HL-60 (cell line): ENCODE measurements at regions not wholly inside any gene's neighbourhood (a gene's known extent, or its start where the extent isn't known, plus 50 kb on each side); places are given as distances from the start of the nearest gene placed in this dataset.

ENCODE experiments used
- DNase-seq, 2 experiments: peaks; one replicate each; pipeline ENCODE4 v3.0.0-alpha.2; 2010 to 2020; ENCODE audit warnings: low read depth in 1 of 2, low spot score in 1 of 2
- H3K27ac ChIP-seq: fragments of 250-450 bp; sonication (Bioruptor Pico); replicated peaks from 2 replicates; pipeline ENCODE4 v1.5.1; 2020; ENCODE audit warnings: mild to moderate bottlenecking, moderate library complexity
- H3K27me3 ChIP-seq: fragments of 250-450 bp; sonication (Bioruptor Pico); 2 replicates; pipeline ENCODE4 v1.5.1; 2021; ENCODE audit warnings: mild to moderate bottlenecking, moderate library complexity; ENCODE audit not compliant: insufficient read depth, poor library complexity, severe bottlenecking
- H3K4me3 ChIP-seq: replicated peaks from 2 replicates; pipeline ENCODE4 v1.5.1; 2011; ENCODE audit warnings: mild to moderate bottlenecking, control low read depth, low read length; ENCODE audit not compliant: insufficient read depth
- GABPA ChIP-seq: IDR thresholded peaks from 2 replicates; pipeline ENCODE4 v1.6.1; 2012; ENCODE audit warnings: low read depth
- POLR2AphosphoS5 ChIP-seq: IDR thresholded peaks from 2 replicates; pipeline ENCODE4 v1.6.1; 2012; ENCODE audit warnings: low read depth
- REST ChIP-seq: IDR thresholded peaks from 2 replicates; pipeline ENCODE4 v1.6.1; 2012; ENCODE audit warnings: low read depth; ENCODE audit not compliant: insufficient replicate concordance
- SPI1 ChIP-seq: IDR thresholded peaks from 2 replicates; pipeline ENCODE4 v1.6.1; 2012; ENCODE audit warnings: low read depth, mild to moderate bottlenecking, borderline replicate concordance
- TF ChIP-seq, protein P1 (sequence below): IDR thresholded peaks from one replicate; pipeline ENCODE4 v1.5.1; 2011; ENCODE audit warnings: low read length, control low read depth, inconsistent platforms; ENCODE audit not compliant: insufficient read depth

DNA sequence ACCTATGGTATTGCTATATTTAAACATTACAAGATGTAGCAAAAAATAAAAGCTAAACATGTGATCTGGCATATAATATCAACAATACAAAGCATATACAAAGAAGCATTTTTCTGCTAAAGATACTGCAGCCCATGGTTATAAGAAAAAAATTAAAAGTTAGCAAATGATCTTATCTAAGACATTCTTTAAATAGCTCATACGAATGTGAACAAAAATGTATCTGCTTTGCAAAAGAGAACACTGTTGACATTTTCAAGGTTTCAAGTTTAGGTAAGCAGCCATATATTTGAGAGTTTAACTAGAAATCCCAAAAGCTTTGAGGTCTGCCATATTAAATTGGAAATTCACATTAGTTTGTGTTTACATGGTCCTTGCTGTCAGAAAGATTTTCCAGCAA lies 301.0 kb upstream of the SLC39A10 start:
- Histone ChIP-seq H3K27me3 (no peaks in the 10 kb centered on the region), H3K27ac (no peak overlapping the region), H3K4me3 (no peak overlapping the region)
- no peak for TF ChIP-seq POLR2AphosphoS5
- DNase-seq: no peak

GRCh38 chr2:195352581-195352980 lies 304.4 kb upstream of the SLC39A10 start:
- TF ChIP-seq GABPA (no peak), POLR2AphosphoS5 (no peak), REST (no peak), SPI1 (no peak)
- TF ChIP-seq, protein P1, sequence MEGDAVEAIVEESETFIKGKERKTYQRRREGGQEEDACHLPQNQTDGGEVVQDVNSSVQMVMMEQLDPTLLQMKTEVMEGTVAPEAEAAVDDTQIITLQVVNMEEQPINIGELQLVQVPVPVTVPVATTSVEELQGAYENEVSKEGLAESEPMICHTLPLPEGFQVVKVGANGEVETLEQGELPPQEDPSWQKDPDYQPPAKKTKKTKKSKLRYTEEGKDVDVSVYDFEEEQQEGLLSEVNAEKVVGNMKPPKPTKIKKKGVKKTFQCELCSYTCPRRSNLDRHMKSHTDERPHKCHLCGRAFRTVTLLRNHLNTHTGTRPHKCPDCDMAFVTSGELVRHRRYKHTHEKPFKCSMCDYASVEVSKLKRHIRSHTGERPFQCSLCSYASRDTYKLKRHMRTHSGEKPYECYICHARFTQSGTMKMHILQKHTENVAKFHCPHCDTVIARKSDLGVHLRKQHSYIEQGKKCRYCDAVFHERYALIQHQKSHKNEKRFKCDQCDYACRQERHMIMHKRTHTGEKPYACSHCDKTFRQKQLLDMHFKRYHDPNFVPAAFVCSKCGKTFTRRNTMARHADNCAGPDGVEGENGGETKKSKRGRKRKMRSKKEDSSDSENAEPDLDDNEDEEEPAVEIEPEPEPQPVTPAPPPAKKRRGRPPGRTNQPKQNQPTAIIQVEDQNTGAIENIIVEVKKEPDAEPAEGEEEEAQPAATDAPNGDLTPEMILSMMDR: no peak
- Histone ChIP-seq H3K27me3 (no peaks in the 10 kb centered on the region), H3K4me3 (no peak overlapping the region), H3K27ac (peak overlapping the region; percentile 59)
- peak; percentile 45 to 56 for DNase-seq

DNA sequence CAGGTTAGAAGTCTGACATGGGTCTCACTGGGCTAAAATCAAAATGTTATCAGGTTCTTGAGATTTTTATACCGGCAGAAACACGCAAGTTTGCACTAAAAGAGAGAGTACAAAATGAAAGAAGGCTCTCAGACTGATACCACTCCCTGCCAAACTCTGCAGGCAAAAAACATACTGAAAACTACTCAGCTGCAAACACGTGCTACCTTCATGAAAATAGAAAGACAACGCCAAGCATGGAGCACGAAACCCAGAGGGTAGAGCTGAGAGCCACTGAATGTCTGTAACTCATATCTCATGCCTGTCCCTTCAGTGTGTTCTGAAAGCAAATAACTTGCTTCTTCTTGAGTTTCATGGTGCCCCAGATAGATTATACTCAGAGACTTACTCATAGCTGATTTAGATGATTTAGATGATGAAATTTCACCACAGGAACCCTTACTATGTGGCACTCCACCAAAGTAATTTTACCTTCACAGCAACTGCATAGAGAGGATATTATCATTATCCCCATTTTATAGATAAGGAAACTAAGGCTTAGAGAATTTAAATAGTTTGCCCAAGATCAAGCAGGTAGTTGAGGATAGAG lies 313.0 kb upstream of the SLC39A10 start:
- DNase-seq: no peak
- Histone ChIP-seq H3K27me3 (no peaks in the 10 kb centered on the region), H3K4me3 (no peak overlapping the region), H3K27ac (no peak overlapping the region)
- no peak for TF ChIP-seq GABPA
- TF ChIP-seq SPI1: no peak
- TF ChIP-seq POLR2AphosphoS5: no peak
- TF ChIP-seq, protein P1: no peak
- TF ChIP-seq REST: no peak

- peak; percentile 95 for TF ChIP-seq SPI1
- TF ChIP-seq REST: no peak
- no peak for DNase-seq
- Histone ChIP-seq H3K27me3 (no peaks in the 10 kb centered on the region), H3K4me3 (no peak overlapping the region), H3K27ac (peak overlapping the region; percentile 50)
These were observed 313.5 kb upstream of the SLC39A10 start for GRCh38 chr2:195343540-195343939.
